HL-60 (cell line): ENCODE measurements at regions not wholly inside any gene's neighbourhood (a gene's known extent, or its start where the extent isn't known, plus 50 kb on each side); places are given as distances from the start of the nearest gene placed in this dataset.

Source experiments
- DNase-seq, 2 experiments: peaks; one replicate each; pipeline ENCODE4 v3.0.0-alpha.2; 2010 to 2020; ENCODE audit warnings: low read depth in 1 of 2, low spot score in 1 of 2
- H3K27ac ChIP-seq: fragments of 250-450 bp; sonication (Bioruptor Pico); replicated peaks from 2 replicates; pipeline ENCODE4 v1.5.1; 2020; ENCODE audit warnings: mild to moderate bottlenecking, moderate library complexity
- H3K27me3 ChIP-seq: fragments of 250-450 bp; sonication (Bioruptor Pico); 2 replicates; pipeline ENCODE4 v1.5.1; 2021; ENCODE audit warnings: mild to moderate bottlenecking, moderate library complexity; ENCODE audit not compliant: insufficient read depth, poor library complexity, severe bottlenecking
- H3K4me3 ChIP-seq: replicated peaks from 2 replicates; pipeline ENCODE4 v1.5.1; 2011; ENCODE audit warnings: mild to moderate bottlenecking, control low read depth, low read length; ENCODE audit not compliant: insufficient read depth
- CTCF ChIP-seq: IDR thresholded peaks from one replicate; pipeline ENCODE4 v1.5.1; 2011; ENCODE audit warnings: low read length, control low read depth, inconsistent platforms; ENCODE audit not compliant: insufficient read depth
- GABPA ChIP-seq: IDR thresholded peaks from 2 replicates; pipeline ENCODE4 v1.6.1; 2012; ENCODE audit warnings: low read depth
- POLR2AphosphoS5 ChIP-seq: IDR thresholded peaks from 2 replicates; pipeline ENCODE4 v1.6.1; 2012; ENCODE audit warnings: low read depth
- REST ChIP-seq: IDR thresholded peaks from 2 replicates; pipeline ENCODE4 v1.6.1; 2012; ENCODE audit warnings: low read depth; ENCODE audit not compliant: insufficient replicate concordance
- SPI1 ChIP-seq: IDR thresholded peaks from 2 replicates; pipeline ENCODE4 v1.6.1; 2012; ENCODE audit warnings: low read depth, mild to moderate bottlenecking, borderline replicate concordance

- TF ChIP-seq POLR2AphosphoS5 (no peak), REST (no peak), CTCF (no peak), GABPA (no peak)
- no peak for DNase-seq
- H3K27ac ChIP-seq: no peak overlapping the region
- H3K4me3 ChIP-seq: no peak overlapping the region
- no peaks in the 10 kb centered on the region for H3K27me3 ChIP-seq
These were observed 523.2 kb downstream of the MATN1 start for GRCh38 chr1:30200161-30200560.

GRCh38 chr1:30199563-30199962, 523.8 kb downstream of the MATN1 start:
- DNase-seq: no peak
- H3K27me3 ChIP-seq: no peaks in the 10 kb centered on the region
- TF ChIP-seq CTCF: no peak
- no peak for TF ChIP-seq POLR2AphosphoS5
- no peak for TF ChIP-seq GABPA
- no peak for TF ChIP-seq REST
- TF ChIP-seq SPI1: no peak
- no peak overlapping the region for H3K4me3 ChIP-seq
- no peak overlapping the region for H3K27ac ChIP-seq

GRCh38 chr1:30198795-30199403, 524.5 kb downstream of the MATN1 start:
- DNase-seq: no peak
- no peak for TF ChIP-seq POLR2AphosphoS5
- TF ChIP-seq GABPA: no peak
- no peak for TF ChIP-seq CTCF
- TF ChIP-seq REST: no peak
- TF ChIP-seq SPI1: no peak
- no peak overlapping the region for H3K27ac ChIP-seq
- no peaks in the 10 kb centered on the region for H3K27me3 ChIP-seq
- no peak overlapping the region for H3K4me3 ChIP-seq
